ENCODE measurements at regions not wholly inside any gene's neighbourhood (a gene's known extent, or its start where the extent isn't known, plus 50 kb on each side); places are given as distances from the start of the nearest gene placed in this dataset.

GRCh38 chr6:133683606-133684005 is 205.3 kb upstream of the TCF21 start:
- TF ChIP-seq MXI1 (IDR thresholded peaks at IDR 0.05; ENCODE audit: borderline replicate concordance, low read depth, low read length) (no peak), RAD21 (IDR thresholded peaks at IDR 0.05; ENCODE audit: low read length) (no peak), ELK1 (IDR thresholded peaks at IDR 0.05; ENCODE audit: borderline replicate concordance, low read depth, low read length) (no peak), POLR2A (IDR thresholded peaks at IDR 0.05; ENCODE audit: low read depth, low read length) (no peak), CTCF (conservative IDR thresholded peaks at IDR 0.05; ENCODE audit: low read depth, low read length) (no peak), USF2 (IDR thresholded peaks at IDR 0.05; ENCODE audit: low read depth, low read length) (no peak), RFX5 (IDR thresholded peaks at IDR 0.05; ENCODE audit: low read depth, low read length) (no peak), BHLHE40 (IDR thresholded peaks at IDR 0.05; ENCODE audit: low read depth, low read length) (no peak), MAFK (IDR thresholded peaks at IDR 0.05; ENCODE audit: low read depth, low read length) (no peak), MAZ (IDR thresholded peaks at IDR 0.05; ENCODE audit: borderline replicate concordance, low read depth, low read length) (no peak), SMC3 (IDR thresholded peaks at IDR 0.05; ENCODE audit: low read depth, low read length) (no peak), CHD1 (IDR thresholded peaks at IDR 0.05; ENCODE audit: low read depth, low read length) (no peak), CEBPB (IDR thresholded peaks at IDR 0.05; ENCODE audit: low read depth, low read length) (no peak)

Measured in IMR-90 (cell line).